HL-60 (cell line): ENCODE measurements at regions not wholly inside any gene's neighbourhood (a gene's known extent, or its start where the extent isn't known, plus 50 kb on each side); places are given as distances from the start of the nearest gene placed in this dataset.

Source experiments
- TF ChIP-seq, protein P1 (sequence below): IDR thresholded peaks from one replicate; pipeline ENCODE4 v1.5.1; 2011; ENCODE audit warnings: low read length, control low read depth, inconsistent platforms; ENCODE audit not compliant: insufficient read depth
- TF ChIP-seq, protein P2 (sequence below): IDR thresholded peaks from 2 replicates; pipeline ENCODE4 v1.6.1; 2012; ENCODE audit warnings: low read depth; ENCODE audit not compliant: insufficient replicate concordance

DNA sequence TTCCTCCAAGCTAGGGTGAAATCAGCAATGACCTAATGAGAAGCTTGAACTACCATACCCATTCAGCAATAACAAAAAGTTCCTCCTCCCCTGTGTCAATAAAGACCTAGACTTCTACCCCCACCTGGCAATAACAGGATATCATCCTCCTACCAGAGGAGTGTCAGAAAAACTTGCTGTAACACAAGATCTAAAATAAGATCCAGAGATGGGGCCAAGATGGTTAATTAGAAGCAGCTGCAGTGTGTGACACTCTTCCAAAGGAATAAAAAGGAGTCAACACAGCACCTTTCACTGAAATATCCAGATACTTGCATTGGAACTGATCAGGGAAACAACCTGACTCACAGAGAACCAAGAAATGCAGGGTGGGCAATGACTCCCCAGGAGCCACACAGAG lies 84.4 kb upstream of the ARHGAP42 start:
- TF ChIP-seq, protein P1, sequence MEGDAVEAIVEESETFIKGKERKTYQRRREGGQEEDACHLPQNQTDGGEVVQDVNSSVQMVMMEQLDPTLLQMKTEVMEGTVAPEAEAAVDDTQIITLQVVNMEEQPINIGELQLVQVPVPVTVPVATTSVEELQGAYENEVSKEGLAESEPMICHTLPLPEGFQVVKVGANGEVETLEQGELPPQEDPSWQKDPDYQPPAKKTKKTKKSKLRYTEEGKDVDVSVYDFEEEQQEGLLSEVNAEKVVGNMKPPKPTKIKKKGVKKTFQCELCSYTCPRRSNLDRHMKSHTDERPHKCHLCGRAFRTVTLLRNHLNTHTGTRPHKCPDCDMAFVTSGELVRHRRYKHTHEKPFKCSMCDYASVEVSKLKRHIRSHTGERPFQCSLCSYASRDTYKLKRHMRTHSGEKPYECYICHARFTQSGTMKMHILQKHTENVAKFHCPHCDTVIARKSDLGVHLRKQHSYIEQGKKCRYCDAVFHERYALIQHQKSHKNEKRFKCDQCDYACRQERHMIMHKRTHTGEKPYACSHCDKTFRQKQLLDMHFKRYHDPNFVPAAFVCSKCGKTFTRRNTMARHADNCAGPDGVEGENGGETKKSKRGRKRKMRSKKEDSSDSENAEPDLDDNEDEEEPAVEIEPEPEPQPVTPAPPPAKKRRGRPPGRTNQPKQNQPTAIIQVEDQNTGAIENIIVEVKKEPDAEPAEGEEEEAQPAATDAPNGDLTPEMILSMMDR: no peak
- TF ChIP-seq, protein P2, sequence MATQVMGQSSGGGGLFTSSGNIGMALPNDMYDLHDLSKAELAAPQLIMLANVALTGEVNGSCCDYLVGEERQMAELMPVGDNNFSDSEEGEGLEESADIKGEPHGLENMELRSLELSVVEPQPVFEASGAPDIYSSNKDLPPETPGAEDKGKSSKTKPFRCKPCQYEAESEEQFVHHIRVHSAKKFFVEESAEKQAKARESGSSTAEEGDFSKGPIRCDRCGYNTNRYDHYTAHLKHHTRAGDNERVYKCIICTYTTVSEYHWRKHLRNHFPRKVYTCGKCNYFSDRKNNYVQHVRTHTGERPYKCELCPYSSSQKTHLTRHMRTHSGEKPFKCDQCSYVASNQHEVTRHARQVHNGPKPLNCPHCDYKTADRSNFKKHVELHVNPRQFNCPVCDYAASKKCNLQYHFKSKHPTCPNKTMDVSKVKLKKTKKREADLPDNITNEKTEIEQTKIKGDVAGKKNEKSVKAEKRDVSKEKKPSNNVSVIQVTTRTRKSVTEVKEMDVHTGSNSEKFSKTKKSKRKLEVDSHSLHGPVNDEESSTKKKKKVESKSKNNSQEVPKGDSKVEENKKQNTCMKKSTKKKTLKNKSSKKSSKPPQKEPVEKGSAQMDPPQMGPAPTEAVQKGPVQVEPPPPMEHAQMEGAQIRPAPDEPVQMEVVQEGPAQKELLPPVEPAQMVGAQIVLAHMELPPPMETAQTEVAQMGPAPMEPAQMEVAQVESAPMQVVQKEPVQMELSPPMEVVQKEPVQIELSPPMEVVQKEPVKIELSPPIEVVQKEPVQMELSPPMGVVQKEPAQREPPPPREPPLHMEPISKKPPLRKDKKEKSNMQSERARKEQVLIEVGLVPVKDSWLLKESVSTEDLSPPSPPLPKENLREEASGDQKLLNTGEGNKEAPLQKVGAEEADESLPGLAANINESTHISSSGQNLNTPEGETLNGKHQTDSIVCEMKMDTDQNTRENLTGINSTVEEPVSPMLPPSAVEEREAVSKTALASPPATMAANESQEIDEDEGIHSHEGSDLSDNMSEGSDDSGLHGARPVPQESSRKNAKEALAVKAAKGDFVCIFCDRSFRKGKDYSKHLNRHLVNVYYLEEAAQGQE: no peak
